ENCODE measurements at regions not wholly inside any gene's neighbourhood (a gene's known extent, or its start where the extent isn't known, plus 50 kb on each side); places are given as distances from the start of the nearest gene placed in this dataset.

DNA sequence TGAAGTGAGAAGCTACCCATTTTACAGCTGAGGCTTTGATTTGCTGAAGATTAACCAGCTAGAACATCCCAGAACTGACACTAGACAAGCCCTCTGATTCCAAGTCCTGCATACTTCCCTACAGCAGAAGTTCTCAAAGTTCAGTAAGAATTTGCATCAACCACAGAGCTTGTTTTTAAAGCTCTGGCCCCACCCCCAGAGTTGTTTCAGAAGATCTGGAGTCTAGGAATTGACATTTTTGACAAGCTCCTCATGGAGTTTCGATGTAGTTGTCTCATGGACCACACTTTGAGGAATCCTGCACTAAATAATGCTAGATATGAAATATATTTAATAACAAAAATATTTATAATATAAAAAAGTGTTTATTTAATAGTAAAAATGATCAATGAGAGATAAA is 120.3 kb upstream of the ADAMTS18 start:
- POLR2A ChIA-PET (ENCODE audit: partially characterized antibody) = no interaction called here
- H3K9ac ChIP-seq (replicated peaks in 1 of 4; ENCODE audit: extremely low read depth in 1 of 4, low read depth in 3 of 4, low read length in 3 of 4) = no peak overlapping the region
- WGBS, 2 experiments (ENCODE audit: extremely low coverage in 1 of 2, insufficient coverage in 1 of 2, insufficient read length in 1 of 2, insufficient replicate concordance in 2 of 2, low coverage in 1 of 2, low lambda C conversion rate in 2 of 2, missing lambda C conversion rate in 1 of 2) = 88% methylated on average over 1 of the region's 1 CpG; no CpG with 5 or more reads in 1 of the 2 experiments
- no peak for TF ChIP-seq RAD21 (IDR thresholded peaks at IDR 0.05 in 1 of 2, conservative IDR thresholded peaks at IDR 0.05 in 1 of 2; ENCODE audit: low read depth in 2 of 2, low read length in 2 of 2)
- no peak for TF ChIP-seq PHF8 (conservative IDR thresholded peaks at IDR 0.05; ENCODE audit: low read depth, low read length)
- no peak for TF ChIP-seq CREB1 (IDR thresholded peaks at IDR 0.05)
- TF ChIP-seq MAFK (IDR thresholded peaks at IDR 0.05; ENCODE audit: low read depth, low read length) = no peak
- no peak for TF ChIP-seq KDM4A (IDR thresholded peaks at IDR 0.05; ENCODE audit: low read depth, low read length, severe bottlenecking)
- no peak for TF ChIP-seq TBP (IDR thresholded peaks at IDR 0.05; ENCODE audit: low read depth, low read length)
- TF ChIP-seq SIX5 (IDR thresholded peaks at IDR 0.05; ENCODE audit: low read depth, low read length) = no peak
- no peak for TF ChIP-seq RBBP5 (IDR thresholded peaks at IDR 0.05; ENCODE audit: borderline replicate concordance, low read depth, low read length)
- TF ChIP-seq, protein P1, sequence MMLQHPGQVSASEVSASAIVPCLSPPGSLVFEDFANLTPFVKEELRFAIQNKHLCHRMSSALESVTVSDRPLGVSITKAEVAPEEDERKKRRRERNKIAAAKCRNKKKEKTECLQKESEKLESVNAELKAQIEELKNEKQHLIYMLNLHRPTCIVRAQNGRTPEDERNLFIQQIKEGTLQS (IDR thresholded peaks at IDR 0.05; ENCODE audit: insufficient read depth, low read depth, low read length) = no peak
- no peak for TF ChIP-seq MAX (IDR thresholded peaks at IDR 0.05)
- TF ChIP-seq GTF2F1 (IDR thresholded peaks at IDR 0.05; ENCODE audit: borderline replicate concordance, low read depth, low read length) = no peak

More for the DNA sequence above, 120.3 kb upstream of the ADAMTS18 start:
- DNase-seq (ENCODE audit: low read depth in 1 of 2, low spot score in 2 of 2) (no peak), FAIRE-seq (no peak)
- no peak overlapping the region for H3K4me2 ChIP-seq (ENCODE audit: insufficient read depth in 1 of 2, low read depth in 2 of 2, low read length in 2 of 2)
- H2BK15ac ChIP-seq (ENCODE audit: low read length) = no peak overlapping the region
- no peak overlapping the region for H4K8ac ChIP-seq (ENCODE audit: extremely low read depth, insufficient read depth, low read length)
- H4K5ac ChIP-seq (ENCODE audit: insufficient read length, low read depth, low read length) = no peak overlapping the region
- H3K4me3 ChIP-seq (ENCODE audit: extremely low read depth in 1 of 4, insufficient read depth in 2 of 4, low read depth in 3 of 4, low read length in 4 of 4) = no peak overlapping the region
- H2BK5ac ChIP-seq (ENCODE audit: low read depth, low read length) = no peak overlapping the region
- CTCF ChIA-PET (ENCODE audit: partially characterized antibody) = interaction anchor here (1.0 to 3.4 kb wide), 5 partner anchors 13 to 319 kb away, joined by 3 to 20 read pairs (median 4); no protein-coding TSS in a partner anchor
- H3K4me1 ChIP-seq (replicated peaks in 1 of 4; ENCODE audit: control insufficient read depth in 3 of 4, insufficient read depth in 4 of 4, low read length in 3 of 4) = no peaks in the 10 kb centered on the region
- no peak overlapping the region for H3K4ac ChIP-seq (replicated peaks; ENCODE audit: insufficient read length, low read depth, low read length)
- H2AK5ac ChIP-seq (ENCODE audit: low read depth, low read length) = no peak overlapping the region
- no peak overlapping the region for H3K27ac ChIP-seq (ENCODE audit: low read depth, low read length)
- H3K23me2 ChIP-seq (ENCODE audit: low read depth, low read length) = no peaks in the 10 kb centered on the region
- no peak overlapping the region for H3K18ac ChIP-seq (ENCODE audit: extremely low read depth, low read length)
- no peak overlapping the region for H3K23ac ChIP-seq (ENCODE audit: insufficient read length)
- no peak overlapping the region for H3K56ac ChIP-seq (replicated peaks; ENCODE audit: insufficient read length, low read depth, low read length)
- H2AFZ ChIP-seq (ENCODE audit: low read length) = no peak overlapping the region; the same call in 1 of the 2 replicates
- no peaks in the 10 kb centered on the region for H3K79me1 ChIP-seq (ENCODE audit: low read depth, low read length)
- H2BK120ac ChIP-seq (replicated peaks; ENCODE audit: low read depth, low read length) = no peak overlapping the region
- no peak overlapping the region for H2BK12ac ChIP-seq (ENCODE audit: low read depth, low read length)
- H4K20me1 ChIP-seq (replicated peaks in 1 of 2; ENCODE audit: control insufficient read depth in 1 of 2, insufficient read depth in 2 of 2, low read length in 2 of 2) = no peaks in the 10 kb centered on the region
- H3K9me3 ChIP-seq (ENCODE audit: insufficient read depth in 2 of 2, low read depth in 1 of 2, low read length in 1 of 2) = no peaks in the 10 kb centered on the region
- H2BK20ac ChIP-seq (ENCODE audit: low read length) = no peak overlapping the region
- H3K36me3 ChIP-seq (ENCODE audit: control insufficient read depth in 2 of 4, insufficient read depth in 4 of 4, low read length in 3 of 4) = no peaks in the 10 kb centered on the region
- H4K91ac ChIP-seq (replicated peaks; ENCODE audit: insufficient read length, low read length) = no peak overlapping the region
- H3K14ac ChIP-seq (ENCODE audit: insufficient read length) = no peak overlapping the region
- H3K27me3 ChIP-seq (replicated peaks in 1 of 4; ENCODE audit: control insufficient read depth in 3 of 4, extremely low read depth in 1 of 4, insufficient read depth in 3 of 4, low read length in 3 of 4) = no peaks in the 10 kb centered on the region
- H3K79me2 ChIP-seq (ENCODE audit: control insufficient read depth in 1 of 2, insufficient read depth in 2 of 2, low read length in 2 of 2) = no peaks in the 10 kb centered on the region

Data from H1 (cell line).